ENCODE measurements at regions not wholly inside any gene's neighbourhood (a gene's known extent, or its start where the extent isn't known, plus 50 kb on each side); places are given as distances from the start of the nearest gene placed in this dataset.

DNA sequence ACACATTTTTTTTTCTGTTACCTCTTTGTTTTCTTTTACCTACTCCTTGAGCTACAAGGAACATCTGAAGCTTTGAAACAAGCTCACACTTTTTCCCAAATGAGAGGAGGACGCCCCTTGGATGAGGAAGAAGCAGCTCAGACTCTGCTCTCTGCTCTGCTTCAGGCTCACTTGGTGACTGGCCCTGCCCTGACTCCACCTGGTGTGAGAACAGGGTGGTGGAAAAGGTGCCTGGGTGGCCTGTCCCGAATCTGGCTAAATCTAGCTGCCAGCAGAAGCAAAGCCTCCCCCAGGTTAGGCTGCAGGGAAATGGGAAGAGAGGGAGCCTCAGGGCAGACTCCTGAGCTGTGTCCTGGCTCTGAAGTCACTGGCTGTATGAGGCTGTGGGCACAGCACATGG, 68.0 kb upstream of the CEACAM8 start:
- no peak overlapping the region for H3K4me3 ChIP-seq (ENCODE audit: control insufficient read depth, low read depth, low read length)
- no peak for TF ChIP-seq CTCF (conservative IDR thresholded peaks at IDR 0.05; ENCODE audit: control insufficient read depth, insufficient read depth, low read depth, low read length)
- DNase-seq (ENCODE audit: low read depth), result no peak

DNA sequence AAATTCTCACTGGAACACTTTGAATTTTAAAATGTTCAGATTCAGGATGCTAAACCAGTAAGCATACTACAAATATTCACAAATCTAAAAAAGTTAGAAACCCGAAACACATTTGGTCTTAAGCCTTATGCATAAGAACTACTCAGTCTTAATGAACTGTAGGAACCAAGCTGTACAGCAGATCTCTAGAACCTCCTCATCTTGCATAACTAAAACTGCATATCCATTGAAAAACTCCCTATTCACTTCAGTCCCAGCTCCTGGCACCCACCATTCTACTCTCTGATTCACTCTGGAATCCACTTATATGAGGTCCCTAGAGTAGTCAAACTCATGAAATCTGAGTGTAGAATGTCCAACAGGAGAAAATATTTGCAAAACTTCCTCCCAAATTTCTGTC, 65.6 kb upstream of the CEACAM8 start:
- DNase-seq (ENCODE audit: low read depth), result no peak
- no peak overlapping the region for H3K4me3 ChIP-seq (ENCODE audit: control insufficient read depth, low read depth, low read length)
- no peak for TF ChIP-seq CTCF (conservative IDR thresholded peaks at IDR 0.05; ENCODE audit: control insufficient read depth, insufficient read depth, low read depth, low read length)

GRCh38 chr19:42658076-42658475, 63.4 kb upstream of the CEACAM8 start:
- DNase-seq (ENCODE audit: low read depth), result peak; percentile 5
- TF ChIP-seq CTCF (conservative IDR thresholded peaks at IDR 0.05; ENCODE audit: control insufficient read depth, insufficient read depth, low read depth, low read length), result no peak
- H3K4me3 ChIP-seq (ENCODE audit: control insufficient read depth, low read depth, low read length), result no peak overlapping the region

GRCh38 chr19:42657556-42657955, 62.8 kb upstream of the CEACAM8 start:
- no peak for TF ChIP-seq CTCF (conservative IDR thresholded peaks at IDR 0.05; ENCODE audit: control insufficient read depth, insufficient read depth, low read depth, low read length)
- no peak overlapping the region for H3K4me3 ChIP-seq (ENCODE audit: control insufficient read depth, low read depth, low read length)
- DNase-seq (ENCODE audit: low read depth), result peak; percentile 39

DNA sequence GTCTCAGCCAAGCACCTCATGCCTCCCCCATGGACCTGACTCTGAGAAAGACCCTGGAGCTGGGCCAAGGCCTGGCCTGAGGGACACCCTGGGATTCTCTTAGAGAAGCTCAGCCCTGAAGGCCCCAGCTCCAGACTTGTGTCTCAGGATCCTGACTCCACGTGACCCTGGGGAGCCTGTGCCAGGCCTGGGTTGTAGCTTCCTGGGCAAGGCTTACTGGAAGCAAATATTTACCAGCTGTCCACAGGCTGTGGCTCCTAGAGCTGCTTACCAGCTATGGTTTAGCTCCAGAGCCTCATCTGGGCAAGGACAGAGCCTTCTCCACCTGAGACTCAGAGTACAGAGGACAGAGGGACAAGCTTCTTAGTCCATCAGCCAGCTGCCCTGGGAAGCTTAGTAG, 61.0 kb upstream of the CEACAM8 start:
- DNase-seq (ENCODE audit: low read depth), result no peak
- no peak overlapping the region for H3K4me3 ChIP-seq (ENCODE audit: control insufficient read depth, low read depth, low read length)
- TF ChIP-seq CTCF (conservative IDR thresholded peaks at IDR 0.05; ENCODE audit: control insufficient read depth, insufficient read depth, low read depth, low read length), result no peak

GRCh38 chr19:42653841-42654240, 59.1 kb upstream of the CEACAM8 start:
- no peak overlapping the region for H3K4me3 ChIP-seq (ENCODE audit: control insufficient read depth, low read depth, low read length)
- TF ChIP-seq CTCF (conservative IDR thresholded peaks at IDR 0.05; ENCODE audit: control insufficient read depth, insufficient read depth, low read depth, low read length), result no peak
- no peak for DNase-seq (ENCODE audit: low read depth)

GRCh38 chr19:42652021-42652420, 57.3 kb upstream of the CEACAM8 start:
- H3K4me3 ChIP-seq (ENCODE audit: control insufficient read depth, low read depth, low read length), result no peak overlapping the region
- TF ChIP-seq CTCF (conservative IDR thresholded peaks at IDR 0.05; ENCODE audit: control insufficient read depth, insufficient read depth, low read depth, low read length), result no peak

More at GRCh38 chr19:42652021-42652420, 57.3 kb upstream of the CEACAM8 start:
- no peak for DNase-seq (ENCODE audit: low read depth)

Measured in fibroblast of mammary gland (primary cell).